GM23248 (cell line): ENCODE measurements at regions not wholly inside any gene's neighbourhood (a gene's known extent, or its start where the extent isn't known, plus 50 kb on each side); places are given as distances from the start of the nearest gene placed in this dataset.
"Not testable (repeated sequence)": the region's sequence is repeated elsewhere in the genome, so short reads cannot be mapped to it uniquely, and the experiment has no call there.

Experiments
- DNase-seq: peaks from one replicate; pipeline ENCODE4 v3.0.0-alpha.2; 2015
- H2AFZ ChIP-seq: fragments of 200-600 bp; sonication (generic); 2 replicates; pipeline ENCODE4 v1.6.1; 2016; ENCODE audit warnings: antibody characterized with exemption
- H3F3A ChIP-seq: fragments of 200-600 bp; sonication (generic); 2 replicates; pipeline ENCODE4 v1.6.1; 2016; ENCODE audit warnings: mild to moderate bottlenecking, antibody characterized with exemption, mixed run types; ENCODE audit not compliant: insufficient read depth
- H3K27ac ChIP-seq: fragments of 200-600 bp; sonication (generic); 2 replicates; pipeline ENCODE4 v1.5.1; 2016; ENCODE audit warnings: mild to moderate bottlenecking
- H3K27me3 ChIP-seq: fragments of 200-600 bp; sonication (generic); replicated peaks from 2 replicates; pipeline ENCODE4 v1.6.1; 2016; ENCODE audit warnings: mild to moderate bottlenecking; ENCODE audit not compliant: insufficient read depth
- H3K36me3 ChIP-seq: fragments of 200-600 bp; sonication (generic); 2 replicates; pipeline ENCODE4 v1.6.1; 2016; ENCODE audit warnings: low read depth, mild to moderate bottlenecking
- H3K4me1 ChIP-seq: fragments of 200-600 bp; sonication (generic); 2 replicates; pipeline ENCODE4 v1.6.1; 2016; ENCODE audit warnings: mild to moderate bottlenecking; ENCODE audit not compliant: insufficient read depth
- H3K4me2 ChIP-seq: fragments of 200-600 bp; sonication (generic); one replicate; pipeline ENCODE4 v1.6.1; 2016; ENCODE audit warnings: mild to moderate bottlenecking; ENCODE audit not compliant: unreplicated experiment
- H3K4me3 ChIP-seq: fragments of 200-600 bp; sonication (generic); 2 replicates; pipeline ENCODE4 v1.5.1; 2016; ENCODE audit warnings: mild to moderate bottlenecking
- H3K79me2 ChIP-seq: fragments of 200-600 bp; sonication (generic); 2 replicates; pipeline ENCODE4 v1.6.1; 2016; ENCODE audit warnings: mild to moderate bottlenecking; ENCODE audit not compliant: insufficient read depth
- H3K9ac ChIP-seq: fragments of 200-600 bp; sonication (generic); 2 replicates; pipeline ENCODE4 v1.6.1; 2016; ENCODE audit warnings: mild to moderate bottlenecking
- H3K9me2 ChIP-seq: fragments of 200-600 bp; sonication (generic); 2 replicates; pipeline ENCODE4 v1.6.1; 2016; ENCODE audit warnings: mixed run types, mild to moderate bottlenecking, moderate library complexity; ENCODE audit not compliant: insufficient read depth
- H3K9me3 ChIP-seq: fragments of 200-600 bp; sonication (generic); one replicate; pipeline ENCODE4 v1.6.1; 2017; ENCODE audit warnings: low read depth
- H4K20me1 ChIP-seq: fragments of 200-600 bp; sonication (generic); 2 replicates; pipeline ENCODE4 v1.6.0; 2016; ENCODE audit not compliant: insufficient read depth
- EZH2 ChIP-seq: fragments of 200-600 bp; sonication (generic); IDR thresholded peaks from 2 replicates; pipeline ENCODE4 v1.6.1; 2018; ENCODE audit warnings: antibody characterized with exemption, mild to moderate bottlenecking; ENCODE audit not compliant: insufficient read depth, poor library complexity, severe bottlenecking
- EZH2phosphoT487 ChIP-seq: fragments of 200-600 bp; sonication (generic); IDR thresholded peaks from 2 replicates; pipeline ENCODE4 v1.6.1; 2018; ENCODE audit warnings: antibody characterized with exemption, moderate library complexity, mild to moderate bottlenecking, low read depth; ENCODE audit not compliant: insufficient read depth
- WGBS, 2 experiments: methylation state at CpG; one replicate each; pipeline ENCODE4 v1.1.6; 2015 to 2017; ENCODE audit warnings: low lambda C conversion rate in 2 of 2, low coverage in 1 of 2; ENCODE audit errors: missing lambda C conversion rate in 2 of 2; 5-methylcytosine and 5-hydroxymethylcytosine counted together
- in situ Hi-C: fragments of 300-500 bp; cut with MboI; formaldehyde crosslinking; loops from 2 replicates; pipeline ENCODE4 v1.15.0; 2020

DNA sequence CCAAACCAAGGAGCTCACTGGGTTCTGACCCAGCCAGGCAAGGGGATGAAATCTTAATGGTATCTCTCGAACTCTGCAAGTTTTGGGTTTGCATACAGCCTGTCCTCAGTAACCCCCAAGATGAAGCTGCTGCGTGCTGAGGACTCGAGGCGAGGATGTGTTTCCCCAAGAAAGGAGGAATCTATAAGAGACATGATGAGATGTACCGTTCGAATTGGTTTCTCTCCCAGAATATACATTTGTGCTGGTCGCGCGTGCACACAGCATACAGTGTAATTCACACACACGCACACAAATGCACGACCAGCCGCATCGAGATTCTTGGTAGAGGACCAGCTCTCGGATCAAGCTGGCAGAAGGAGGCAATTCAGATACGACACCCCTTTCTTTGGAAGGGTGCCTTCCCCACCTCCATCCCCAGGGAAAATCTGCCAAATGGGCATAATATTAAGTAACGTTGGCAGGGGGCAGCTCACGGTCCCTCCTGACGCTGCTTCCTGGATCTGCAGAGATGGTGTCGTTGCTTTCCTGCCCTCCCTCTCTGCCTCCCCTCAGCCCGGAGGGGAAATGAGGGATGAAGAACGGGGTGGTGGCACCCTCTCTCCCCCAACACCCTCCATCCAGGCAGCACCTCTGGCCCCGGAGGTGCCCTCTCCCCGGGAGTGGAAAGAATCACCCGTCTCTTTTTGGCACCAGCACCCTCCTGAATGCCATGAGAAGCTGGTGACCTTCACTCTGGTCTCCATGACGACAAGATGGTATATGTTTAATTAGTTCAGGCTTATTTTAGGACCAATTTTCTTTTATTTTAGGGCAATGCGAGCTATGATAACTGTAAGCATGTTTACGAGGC is 310.2 kb downstream of the ZNF536 start:
- DNase-seq: no peak
- TF ChIP-seq EZH2phosphoT487 (no peak), EZH2 (no peak)
- Histone ChIP-seq H4K20me1 (no peaks in the 10 kb centered on the region), H3F3A (no peaks in the 10 kb centered on the region), H3K9me3 (no peaks in the 10 kb centered on the region), H2AFZ (no peak overlapping the region), H3K4me3 (no peak overlapping the region), H3K36me3 (no peaks in the 10 kb centered on the region), H3K9me2 (no peaks in the 10 kb centered on the region), H3K27ac (no peak overlapping the region), H3K4me2 (no peak overlapping the region), H3K79me2 (no peaks in the 10 kb centered on the region), H3K27me3 (peaks cover 26% of the 10 kb centered on the region), H3K9ac (no peak overlapping the region), H3K4me1 (no peaks in the 10 kb centered on the region)
- in situ Hi-C loops: loop anchor here (25.0 kb wide), 1 partner anchor 1555 kb away; no protein-coding TSS in a partner anchor
- 58 to 62% methylated on average over 27 of the region's 27 CpGs for WGBS, 2 experiments

- DNase-seq: no peak
- H3K27ac ChIP-seq: no peak overlapping the region
- no peaks in the 10 kb centered on the region for H3K4me1 ChIP-seq
- no peaks in the 10 kb centered on the region for H3K79me2 ChIP-seq
- TF ChIP-seq EZH2phosphoT487 (no peak), EZH2 (no peak)
- H4K20me1 ChIP-seq: no peaks in the 10 kb centered on the region
- H3K9me2 ChIP-seq: no peaks in the 10 kb centered on the region
- H3F3A ChIP-seq: no peaks in the 10 kb centered on the region
- H3K9me3 ChIP-seq: no peaks in the 10 kb centered on the region
- in situ Hi-C loops: loop anchor here (25.0 kb wide), 1 partner anchor 1556 kb away; no protein-coding TSS in a partner anchor
- no peaks in the 10 kb centered on the region for H3K36me3 ChIP-seq
- no peak overlapping the region for H3K4me2 ChIP-seq
- H2AFZ ChIP-seq: no peak overlapping the region
- 62 to 66% methylated on average over 19 of the region's 19 CpGs for WGBS, 2 experiments
- H3K27me3 ChIP-seq: peaks cover 25% of the 10 kb centered on the region
- no peak overlapping the region for H3K4me3 ChIP-seq
- H3K9ac ChIP-seq: no peak overlapping the region
Observed at GRCh38 chr19:30681162-30682100, 309.2 kb downstream of the ZNF536 start.

DNA sequence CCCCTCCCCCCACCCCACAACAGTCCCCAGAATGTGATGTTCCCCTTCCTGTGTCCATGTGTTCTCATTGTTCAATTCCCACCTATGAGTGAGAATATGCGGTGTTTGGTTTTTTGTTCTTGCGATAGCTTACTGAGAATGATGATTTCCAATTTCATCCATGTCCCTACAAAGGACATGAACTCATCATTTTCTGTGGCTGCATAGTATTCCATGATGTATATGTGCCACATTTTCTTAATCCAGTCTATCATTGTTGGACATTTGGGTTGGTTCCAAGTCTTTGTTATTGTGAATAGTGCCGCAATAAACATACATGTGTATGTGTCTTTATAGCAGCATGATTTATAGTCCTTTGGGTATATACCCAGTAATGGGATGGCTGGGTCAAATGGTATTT is 308.2 kb downstream of the ZNF536 start:
- not testable (repeated sequence) for H3K4me2 ChIP-seq, H3K9me3 ChIP-seq, H3K36me3 ChIP-seq, H3K9me2 ChIP-seq, H3K4me3 ChIP-seq, H4K20me1 ChIP-seq, H2AFZ ChIP-seq, H3F3A ChIP-seq, H3K79me2 ChIP-seq, H3K27ac ChIP-seq, DNase-seq, H3K4me1 ChIP-seq, H3K9ac ChIP-seq
- WGBS, 2 experiments: 82 to 100% methylated on average over 1 to 3 of the region's 3 CpGs
- in situ Hi-C loops: loop anchor here (25.0 kb wide), 1 partner anchor 1557 kb away; no protein-coding TSS in a partner anchor
- H3K27me3 ChIP-seq: peaks cover 27% of the 10 kb centered on the region; the same call in 1 of the 2 replicates

DNA sequence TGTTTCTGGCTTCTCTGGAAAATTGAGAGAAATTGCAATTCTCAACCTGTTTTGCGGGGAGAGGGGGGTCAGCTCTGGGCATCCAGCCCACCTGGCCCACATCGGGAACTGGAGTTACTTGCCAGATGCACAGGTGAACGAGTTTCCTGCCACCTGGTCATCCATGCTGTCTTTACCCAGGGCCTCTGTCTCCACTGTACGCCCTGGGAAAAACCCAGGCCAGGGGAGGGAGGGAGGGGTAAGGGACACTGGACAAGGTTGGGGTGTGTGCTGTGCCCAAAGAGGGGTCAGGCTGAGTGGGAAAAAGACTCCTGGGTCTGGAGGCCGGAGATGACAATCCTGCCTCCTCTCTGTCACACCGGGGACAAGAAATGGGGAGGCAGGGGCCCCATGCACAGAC is 307.6 kb downstream of the ZNF536 start:
- H2AFZ ChIP-seq: no peak overlapping the region
- 59 to 67% methylated on average over 6 of the region's 6 CpGs for WGBS, 2 experiments
- no peaks in the 10 kb centered on the region for H3F3A ChIP-seq
- no peak overlapping the region for H3K4me3 ChIP-seq
- TF ChIP-seq EZH2phosphoT487 (no peak), EZH2 (no peak)
- no peaks in the 10 kb centered on the region for H3K9me2 ChIP-seq
- H3K4me2 ChIP-seq: no peak overlapping the region
- in situ Hi-C loops: loop anchor here (25.0 kb wide), 1 partner anchor 1558 kb away; no protein-coding TSS in a partner anchor
- no peak overlapping the region for H3K9ac ChIP-seq
- no peaks in the 10 kb centered on the region for H3K36me3 ChIP-seq
- peaks cover 30% of the 10 kb centered on the region for H3K27me3 ChIP-seq
- no peaks in the 10 kb centered on the region for H3K9me3 ChIP-seq
- DNase-seq: no peak
- H3K4me1 ChIP-seq: no peaks in the 10 kb centered on the region
- no peaks in the 10 kb centered on the region for H3K79me2 ChIP-seq
- H3K27ac ChIP-seq: no peak overlapping the region
- no peaks in the 10 kb centered on the region for H4K20me1 ChIP-seq
